ENCODE measurements at regions not wholly inside any gene's neighbourhood (a gene's known extent, or its start where the extent isn't known, plus 50 kb on each side); places are given as distances from the start of the nearest gene placed in this dataset.

DNA sequence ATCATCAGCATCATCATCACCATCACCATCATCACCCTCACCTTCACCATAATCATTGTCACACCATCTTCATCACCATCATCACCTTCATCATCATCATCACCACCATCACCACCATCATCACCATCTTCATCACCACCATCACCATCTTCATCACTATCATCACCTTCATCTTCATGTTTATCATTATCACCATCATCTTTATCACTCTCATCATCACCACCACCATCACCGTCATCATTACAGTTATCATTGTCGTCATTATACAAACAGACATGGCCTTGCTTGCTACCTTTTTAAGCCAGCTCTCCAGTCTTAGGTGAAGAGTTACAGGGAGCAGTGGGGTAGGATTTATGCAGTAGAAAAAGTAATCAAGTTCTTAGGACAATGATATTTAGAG is 114.9 kb downstream of the IRF8 start:
- no peak overlapping the region for H3K27ac ChIP-seq
- FAIRE-seq: no peak
- TF ChIP-seq, protein P1, sequence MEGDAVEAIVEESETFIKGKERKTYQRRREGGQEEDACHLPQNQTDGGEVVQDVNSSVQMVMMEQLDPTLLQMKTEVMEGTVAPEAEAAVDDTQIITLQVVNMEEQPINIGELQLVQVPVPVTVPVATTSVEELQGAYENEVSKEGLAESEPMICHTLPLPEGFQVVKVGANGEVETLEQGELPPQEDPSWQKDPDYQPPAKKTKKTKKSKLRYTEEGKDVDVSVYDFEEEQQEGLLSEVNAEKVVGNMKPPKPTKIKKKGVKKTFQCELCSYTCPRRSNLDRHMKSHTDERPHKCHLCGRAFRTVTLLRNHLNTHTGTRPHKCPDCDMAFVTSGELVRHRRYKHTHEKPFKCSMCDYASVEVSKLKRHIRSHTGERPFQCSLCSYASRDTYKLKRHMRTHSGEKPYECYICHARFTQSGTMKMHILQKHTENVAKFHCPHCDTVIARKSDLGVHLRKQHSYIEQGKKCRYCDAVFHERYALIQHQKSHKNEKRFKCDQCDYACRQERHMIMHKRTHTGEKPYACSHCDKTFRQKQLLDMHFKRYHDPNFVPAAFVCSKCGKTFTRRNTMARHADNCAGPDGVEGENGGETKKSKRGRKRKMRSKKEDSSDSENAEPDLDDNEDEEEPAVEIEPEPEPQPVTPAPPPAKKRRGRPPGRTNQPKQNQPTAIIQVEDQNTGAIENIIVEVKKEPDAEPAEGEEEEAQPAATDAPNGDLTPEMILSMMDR (IDR thresholded peaks at IDR 0.05): no peak
- H3K4me1 ChIP-seq: no peaks in the 10 kb centered on the region
- no peak overlapping the region for H3K4me3 ChIP-seq
- intact Hi-C loops (cut with DNase I): no loop called here
- WGBS, 2 donors: 40 to 72% methylated on average over 2 of the region's 2 CpGs
- H3K9me3 ChIP-seq: no peaks in the 10 kb centered on the region
- no peak for ATAC-seq
- H3K27me3 ChIP-seq: no peaks in the 10 kb centered on the region
- DNase-seq: no peak
- no peaks in the 10 kb centered on the region for H3K36me3 ChIP-seq

DNA sequence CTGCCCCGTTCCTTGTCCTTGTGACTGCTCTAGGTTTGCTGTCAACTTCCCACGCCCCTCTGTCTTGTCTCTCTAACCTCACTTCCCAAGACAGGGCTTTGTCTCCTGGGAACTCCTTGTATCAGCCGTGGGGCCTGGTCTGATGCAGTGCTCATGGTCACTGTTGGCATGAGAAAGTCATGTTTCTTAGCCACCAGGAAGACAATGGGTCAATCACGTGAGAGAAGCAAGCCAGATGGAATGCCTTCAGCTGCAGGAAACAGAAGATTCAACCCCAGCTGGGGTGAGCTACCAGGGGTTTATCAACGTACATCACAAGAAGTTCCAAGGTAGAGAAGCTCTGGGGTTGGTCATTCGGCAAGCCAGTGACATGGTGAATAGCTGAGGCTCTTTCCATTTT is 116.6 kb downstream of the IRF8 start:
- H3K27me3 ChIP-seq: no peaks in the 10 kb centered on the region
- H3K4me3 ChIP-seq: no peak overlapping the region
- H3K4me1 ChIP-seq: no peaks in the 10 kb centered on the region
- TF ChIP-seq, protein P1 (IDR thresholded peaks at IDR 0.05): no peak
- FAIRE-seq (no peak), DNase-seq (no peak), ATAC-seq (no peak)
- no peaks in the 10 kb centered on the region for H3K36me3 ChIP-seq
- no peaks in the 10 kb centered on the region for H3K9me3 ChIP-seq
- WGBS, 2 donors: 62 to 69% methylated on average over 6 of the region's 6 CpGs
- no peak overlapping the region for H3K27ac ChIP-seq
- intact Hi-C loops (cut with DNase I): loop anchor here in 2 of 3 donors (5.0 kb wide), 1 partner anchor 193 kb away; no protein-coding TSS in a partner anchor

DNA sequence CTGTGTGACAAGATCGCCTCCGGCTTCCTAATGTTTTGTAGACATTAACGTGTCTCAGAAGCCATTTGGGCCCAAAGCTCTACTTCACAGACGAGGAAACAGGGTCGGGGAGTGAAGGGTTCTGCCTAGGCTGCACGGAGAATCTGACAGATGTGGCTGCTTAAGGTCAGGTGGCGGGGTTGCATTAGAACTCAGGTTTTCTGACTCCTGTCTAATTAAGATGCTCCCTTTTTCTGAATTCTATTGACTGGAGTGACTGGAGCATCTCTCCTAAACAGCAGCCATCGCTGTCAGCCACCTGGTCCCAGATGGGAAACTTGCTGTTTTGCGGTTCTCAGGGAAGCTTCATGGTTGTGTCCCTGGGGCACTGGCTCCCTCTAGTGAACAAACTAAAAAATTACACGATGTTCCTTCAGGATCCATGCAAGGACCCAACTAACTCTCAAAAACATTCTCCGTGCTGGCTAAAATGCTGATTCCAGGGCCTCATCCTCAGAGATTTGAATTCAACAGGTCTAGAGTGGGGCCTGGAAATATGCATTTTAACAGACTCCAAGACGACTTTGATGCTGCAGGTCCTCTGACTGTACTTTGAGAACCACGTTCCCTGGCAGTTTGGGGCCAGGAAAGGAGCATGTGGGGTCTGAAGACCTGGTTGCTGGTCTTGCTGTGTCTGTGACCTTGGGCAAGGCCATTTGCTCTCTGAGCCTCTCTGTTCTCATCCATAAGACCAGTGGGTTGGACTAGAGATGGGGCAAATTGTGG is 117.4 kb downstream of the IRF8 start:
- H3K4me1 ChIP-seq: no peaks in the 10 kb centered on the region
- no peaks in the 10 kb centered on the region for H3K9me3 ChIP-seq
- peak in 3 of 6 donors; percentile 12 to 55 (median 29) for DNase-seq
- TF ChIP-seq, protein P1 (IDR thresholded peaks at IDR 0.05): peak; percentile 59 to 72 (median 64)
- intact Hi-C loops (cut with DNase I): loop anchor here in 2 of 3 donors (5.0 kb wide), 1 partner anchor 194 kb away; no protein-coding TSS in a partner anchor
- H3K4me3 ChIP-seq: no peak overlapping the region
- 35% methylated on average over 13 of the region's 13 CpGs for WGBS, 2 donors
- H3K27me3 ChIP-seq: no peaks in the 10 kb centered on the region
- H3K27ac ChIP-seq: no peak overlapping the region
- FAIRE-seq: peak; percentile 81
- H3K36me3 ChIP-seq: no peaks in the 10 kb centered on the region
- peak; percentile 77 to 92 (median 82) for ATAC-seq

DNA sequence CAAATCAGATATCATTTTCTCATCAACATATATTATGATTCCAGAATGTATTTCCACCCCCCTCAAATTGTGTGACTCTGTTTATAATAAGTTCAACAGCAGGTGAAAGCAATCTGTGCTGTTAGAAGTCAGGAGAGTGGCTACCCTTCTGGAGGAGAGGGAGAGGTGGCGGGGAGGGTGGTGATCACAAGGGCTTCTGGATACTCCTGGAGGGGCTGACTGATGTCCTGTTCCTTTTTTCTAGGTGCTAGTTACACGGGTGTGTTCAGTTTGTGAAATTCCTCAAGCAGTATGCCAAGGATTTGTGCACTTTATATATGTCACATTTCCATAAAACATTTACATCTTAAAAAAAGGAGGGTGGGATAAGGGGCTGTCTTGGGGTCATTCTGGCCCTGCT is 119.1 kb downstream of the IRF8 start:
- H3K4me1 ChIP-seq: no peaks in the 10 kb centered on the region
- DNase-seq (no peak), FAIRE-seq (no peak), ATAC-seq (no peak)
- intact Hi-C loops (cut with DNase I): loop anchor here in 2 of 3 donors (5.0 kb wide), 1 partner anchor 196 kb away; no protein-coding TSS in a partner anchor
- no peaks in the 10 kb centered on the region for H3K36me3 ChIP-seq
- H3K9me3 ChIP-seq: no peaks in the 10 kb centered on the region
- no peak overlapping the region for H3K27ac ChIP-seq
- WGBS, 2 donors: 28 to 35% methylated on average over 2 of the region's 2 CpGs
- TF ChIP-seq, protein P1 (IDR thresholded peaks at IDR 0.05): no peak
- no peaks in the 10 kb centered on the region for H3K27me3 ChIP-seq
- H3K4me3 ChIP-seq: no peak overlapping the region

DNA sequence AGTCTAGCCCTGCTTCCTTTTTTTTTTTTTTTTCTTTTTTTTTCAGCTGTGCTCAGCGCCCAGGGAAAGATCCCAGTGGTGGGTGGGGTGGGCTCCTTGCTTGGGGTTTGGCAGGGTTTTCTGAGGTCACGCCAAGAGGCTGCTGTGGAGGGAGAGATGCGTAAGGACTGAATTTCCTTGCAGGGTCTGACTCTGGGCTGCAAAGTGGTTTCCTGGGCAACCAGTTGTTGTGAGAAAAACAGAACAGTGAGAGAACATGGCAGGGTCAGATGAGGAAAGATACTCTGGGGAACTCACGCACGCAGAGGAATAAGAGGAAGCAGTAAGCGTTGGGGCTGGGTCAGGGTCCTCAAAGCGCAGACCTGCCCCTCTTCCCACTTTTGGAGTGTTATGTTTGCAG is 119.5 kb downstream of the IRF8 start:
- Histone ChIP-seq H3K4me3 (no peak overlapping the region), H3K9me3 (no peaks in the 10 kb centered on the region), H3K27ac (no peak overlapping the region), H3K36me3 (no peaks in the 10 kb centered on the region), H3K4me1 (no peaks in the 10 kb centered on the region), H3K27me3 (no peaks in the 10 kb centered on the region)
- 19 to 29% methylated on average over 7 of the region's 7 CpGs for WGBS, 2 donors
- TF ChIP-seq, protein P1 (IDR thresholded peaks at IDR 0.05): no peak
- DNase-seq: no peak
- no peak for FAIRE-seq
- intact Hi-C loops (cut with DNase I): loop anchor here in 2 of 3 donors (5.0 kb wide), 1 partner anchor 196 kb away; no protein-coding TSS in a partner anchor
- ATAC-seq: peak in 3 of 4 donors; percentile 39 to 62 (median 46)

All from pancreas (tissue), 10 donors.